Muscle layer of colon (tissue), 2 donors: ENCODE measurements at regions not wholly inside any gene's neighbourhood (a gene's known extent, or its start where the extent isn't known, plus 50 kb on each side); places are given as distances from the start of the nearest gene placed in this dataset.

ENCODE experiments used
- H3K27ac ChIP-seq: one replicate; pipeline ENCODE4 v1.7.0; 2013; ENCODE audit warnings: low read depth, mild to moderate bottlenecking, low read length, moderate library complexity
- H3K27me3 ChIP-seq, 2 donors: one replicate each; pipeline ENCODE4 v1.7.0; 2013; ENCODE audit warnings: low read length in 2 of 2, mild to moderate bottlenecking in 2 of 2; ENCODE audit not compliant: insufficient read depth in 2 of 2, control insufficient read depth in 1 of 2
- H3K36me3 ChIP-seq: one replicate; pipeline ENCODE4 v1.7.0; 2013; ENCODE audit warnings: mild to moderate bottlenecking, low read length; ENCODE audit not compliant: insufficient read depth
- H3K4me1 ChIP-seq: one replicate; pipeline ENCODE4 v1.7.0; 2013; ENCODE audit warnings: mild to moderate bottlenecking, low read length; ENCODE audit not compliant: insufficient read depth
- H3K4me3 ChIP-seq, 2 donors: one replicate each; pipeline ENCODE4 v1.7.0; 2013; ENCODE audit warnings: low read length in 2 of 2, low read depth in 1 of 2, mild to moderate bottlenecking in 1 of 2, moderate library complexity in 1 of 2
- H3K9ac ChIP-seq: one replicate; pipeline ENCODE4 v1.7.0; 2013; ENCODE audit warnings: low read length
- H3K9me3 ChIP-seq: one replicate; pipeline ENCODE4 v1.7.0; 2013; ENCODE audit warnings: mild to moderate bottlenecking, low read length
- donor health status: abdominal sarcoma.
- donor health status: Adenocarcinoma of cecum.

DNA sequence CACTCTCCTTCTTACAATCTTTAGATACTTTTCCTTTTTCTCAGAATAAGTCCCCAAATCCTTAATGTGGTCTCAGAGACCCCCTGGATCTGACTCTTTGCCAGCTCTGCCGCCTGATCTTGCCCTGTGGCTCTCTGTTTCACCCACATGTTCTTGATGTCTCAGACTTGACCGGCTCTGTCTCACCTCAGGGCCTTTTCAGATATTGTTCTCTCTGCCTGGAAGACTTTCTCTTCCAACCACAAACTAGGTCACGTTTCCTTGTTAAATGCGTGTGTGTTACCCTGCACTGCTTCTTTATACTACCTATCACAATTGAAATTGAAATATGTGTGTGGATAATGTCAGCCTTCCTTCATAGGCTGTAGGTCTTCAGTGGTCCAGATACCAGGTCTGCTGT is 265.4 kb upstream of the NUDT12 start:
- no peak overlapping the region for H3K4me3 ChIP-seq
- no peaks in the 10 kb centered on the region for H3K27me3 ChIP-seq
- H3K36me3 ChIP-seq, result no peaks in the 10 kb centered on the region
- H3K9me3 ChIP-seq, result no peaks in the 10 kb centered on the region
- no peak overlapping the region for H3K27ac ChIP-seq
- no peak overlapping the region for H3K9ac ChIP-seq
- no peaks in the 10 kb centered on the region for H3K4me1 ChIP-seq

DNA sequence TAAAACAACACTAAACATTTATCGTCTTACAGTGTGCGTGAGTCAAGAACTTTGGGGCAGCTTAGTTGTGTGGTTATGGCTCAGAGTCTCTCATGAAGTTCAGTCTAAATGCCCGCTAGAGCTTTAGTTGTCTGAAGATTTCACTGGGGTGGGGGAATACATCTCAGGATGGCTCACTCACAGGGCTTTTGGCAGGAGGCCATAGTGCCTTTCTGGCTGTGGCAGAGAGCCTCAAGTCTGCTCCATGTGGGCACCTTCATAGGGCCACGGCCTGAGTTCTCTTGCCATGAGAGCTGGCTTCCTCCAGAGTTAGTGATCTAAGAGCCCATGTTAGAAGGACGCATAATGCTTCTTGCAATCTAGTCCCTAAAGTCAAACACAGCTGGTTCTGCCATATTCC is 258.8 kb upstream of the NUDT12 start:
- no peaks in the 10 kb centered on the region for H3K4me1 ChIP-seq
- H3K9me3 ChIP-seq, result no peaks in the 10 kb centered on the region
- no peaks in the 10 kb centered on the region for H3K36me3 ChIP-seq
- no peak overlapping the region for H3K9ac ChIP-seq
- no peak overlapping the region for H3K4me3 ChIP-seq
- no peak overlapping the region for H3K27ac ChIP-seq
- no peaks in the 10 kb centered on the region for H3K27me3 ChIP-seq

DNA sequence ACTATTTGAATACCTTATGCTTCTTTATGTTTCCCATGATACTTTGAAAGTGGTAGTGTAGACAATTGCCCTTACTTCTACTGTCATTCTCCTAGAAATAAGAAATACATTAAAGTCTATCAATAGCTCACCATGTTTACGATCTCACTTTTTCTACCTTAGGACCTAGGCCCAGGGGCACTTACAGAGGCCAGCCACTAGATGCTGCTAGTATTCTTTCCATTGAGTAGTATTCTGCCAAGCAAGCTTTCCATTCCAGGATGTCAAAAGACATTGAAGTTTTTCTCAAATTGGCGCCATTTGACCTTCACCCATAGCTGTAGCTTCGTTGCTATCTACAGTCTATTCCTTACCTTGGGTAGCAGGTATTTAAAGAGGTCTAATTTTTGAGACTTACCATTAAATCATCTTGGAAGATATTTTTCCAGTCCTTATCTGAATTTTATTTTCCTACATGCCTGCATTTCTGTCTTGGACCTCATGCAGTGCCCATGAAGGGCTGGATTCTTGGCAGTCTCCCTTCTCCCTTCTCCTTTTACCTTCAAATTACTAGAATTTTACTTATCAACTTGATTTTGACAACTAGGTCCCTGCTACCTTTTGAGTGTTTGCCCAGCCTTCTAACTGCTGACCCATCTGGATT is 246.0 kb upstream of the NUDT12 start:
- Histone ChIP-seq H3K9ac (no peak overlapping the region), H3K27me3 (no peaks in the 10 kb centered on the region), H3K27ac (no peak overlapping the region), H3K4me1 (peaks cover 6% of the 10 kb centered on the region), H3K36me3 (no peaks in the 10 kb centered on the region), H3K9me3 (no peaks in the 10 kb centered on the region), H3K4me3 (no peak overlapping the region)

DNA sequence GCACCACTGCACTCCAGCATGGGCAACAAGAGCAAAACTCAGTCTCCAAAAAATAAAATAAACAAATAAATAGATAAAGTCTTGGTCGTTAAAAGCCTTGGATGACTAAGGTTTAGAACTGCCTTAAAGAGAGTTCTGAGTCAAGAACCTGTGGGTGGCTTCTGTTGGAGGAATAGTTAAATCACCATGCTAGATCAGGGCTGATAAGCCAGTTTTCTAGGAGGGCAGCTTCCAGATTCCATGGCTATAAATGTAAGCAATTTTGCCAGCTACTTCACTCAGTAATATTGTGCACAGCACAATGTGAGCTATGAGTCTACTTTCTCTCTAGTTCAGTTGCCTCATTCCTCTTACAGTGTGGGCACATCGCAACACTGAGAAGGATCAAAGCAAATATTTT is 242.1 kb upstream of the NUDT12 start:
- H3K9ac ChIP-seq, result no peak overlapping the region
- H3K4me3 ChIP-seq, result no peak overlapping the region
- H3K9me3 ChIP-seq, result no peaks in the 10 kb centered on the region
- H3K4me1 ChIP-seq, result peaks cover 6% of the 10 kb centered on the region
- no peaks in the 10 kb centered on the region for H3K36me3 ChIP-seq
- H3K27me3 ChIP-seq, result no peaks in the 10 kb centered on the region
- no peak overlapping the region for H3K27ac ChIP-seq

DNA sequence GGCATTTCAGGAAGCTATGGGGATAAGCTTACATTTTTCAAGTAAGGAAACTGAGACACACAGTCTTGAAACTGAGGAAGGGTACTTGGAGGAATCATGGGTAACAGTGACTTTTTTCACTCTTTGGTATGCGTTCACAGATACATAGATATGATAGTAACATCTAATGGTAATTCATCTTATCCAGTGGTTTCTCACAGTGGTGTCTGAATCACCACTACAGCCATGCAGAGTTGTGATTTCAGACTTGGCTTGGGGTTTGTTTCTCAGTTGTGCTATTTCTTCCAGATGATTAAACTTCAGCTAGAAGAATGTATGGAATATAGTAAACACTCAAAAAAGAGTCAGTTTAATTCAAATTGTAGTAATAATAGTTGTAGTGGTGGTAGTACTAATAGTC is 239.1 kb upstream of the NUDT12 start:
- H3K4me3 ChIP-seq, result no peak overlapping the region
- no peaks in the 10 kb centered on the region for H3K36me3 ChIP-seq
- H3K27ac ChIP-seq, result no peak overlapping the region
- no peaks in the 10 kb centered on the region for H3K9me3 ChIP-seq
- H3K27me3 ChIP-seq, result no peaks in the 10 kb centered on the region
- H3K4me1 ChIP-seq, result no peaks in the 10 kb centered on the region
- H3K9ac ChIP-seq, result no peak overlapping the region

DNA sequence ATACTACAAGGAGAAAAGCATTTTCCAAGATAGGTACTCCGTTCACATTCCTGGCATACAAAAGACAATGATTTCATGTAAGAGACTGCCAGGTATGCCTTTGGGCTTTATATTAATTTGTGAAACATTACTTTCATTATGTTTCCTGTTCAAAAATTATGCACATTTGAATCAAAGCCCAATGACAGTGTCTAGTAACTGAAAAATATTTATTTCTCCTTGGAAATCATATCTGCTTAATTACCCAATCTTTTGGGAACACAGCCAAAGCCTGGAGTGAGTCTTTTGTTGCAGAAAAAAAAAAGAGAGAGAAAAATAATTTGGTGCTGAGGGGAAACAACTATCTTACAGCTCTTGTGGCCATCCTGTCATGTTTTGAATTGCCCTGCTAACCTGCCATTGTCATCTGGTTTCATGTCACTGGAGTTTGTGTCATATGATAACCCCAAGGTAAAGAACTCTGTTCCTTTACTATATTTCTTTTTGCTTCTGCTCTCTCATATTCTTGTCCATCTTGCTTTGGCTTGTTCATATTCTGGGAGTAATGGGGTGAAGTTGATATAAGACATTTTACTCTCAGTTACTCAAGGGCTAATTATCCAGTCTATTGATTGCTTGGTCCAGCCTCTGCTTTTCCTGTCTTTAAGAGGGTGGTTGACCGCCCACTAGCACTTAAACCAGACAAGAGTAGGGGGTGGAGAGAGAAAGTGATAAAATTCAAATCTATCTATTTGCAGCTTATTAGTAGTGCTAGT is 238.3 kb upstream of the NUDT12 start:
- no peaks in the 10 kb centered on the region for H3K4me1 ChIP-seq
- no peak overlapping the region for H3K27ac ChIP-seq
- no peak overlapping the region for H3K9ac ChIP-seq
- H3K9me3 ChIP-seq, result no peaks in the 10 kb centered on the region
- H3K4me3 ChIP-seq, result no peak overlapping the region
- no peaks in the 10 kb centered on the region for H3K27me3 ChIP-seq
- no peaks in the 10 kb centered on the region for H3K36me3 ChIP-seq

DNA sequence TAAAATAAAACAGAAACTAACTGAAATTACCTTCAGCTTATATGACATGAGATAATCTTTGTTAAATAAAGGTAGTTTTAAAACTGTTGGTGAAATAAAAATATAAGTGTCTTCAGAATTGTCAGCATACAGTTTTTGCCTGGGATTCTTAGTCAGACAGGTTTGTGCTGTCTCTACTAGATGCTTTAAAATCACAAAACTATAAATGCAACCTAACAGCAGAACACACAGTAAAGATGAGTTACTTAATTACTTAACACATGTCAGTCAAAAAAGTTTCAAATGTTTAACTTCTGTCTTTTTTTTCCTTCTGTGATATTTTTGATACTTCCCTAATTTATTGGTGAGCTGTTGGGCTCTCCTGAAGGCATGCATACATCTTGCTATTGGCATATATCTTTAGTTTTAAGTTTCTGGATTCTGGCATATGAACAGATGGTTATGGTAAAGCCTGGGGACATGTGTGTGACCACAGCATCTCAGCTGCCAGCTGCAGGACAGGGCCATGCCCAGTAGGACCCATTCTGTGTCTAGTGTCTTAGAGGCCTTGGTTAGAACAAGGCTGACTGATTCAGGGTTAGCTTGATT is 231.1 kb upstream of the NUDT12 start:
- H3K9me3 ChIP-seq, result no peaks in the 10 kb centered on the region
- H3K4me3 ChIP-seq, result no peak overlapping the region
- no peak overlapping the region for H3K9ac ChIP-seq
- no peak overlapping the region for H3K27ac ChIP-seq
- H3K36me3 ChIP-seq, result no peaks in the 10 kb centered on the region
- H3K4me1 ChIP-seq, result no peaks in the 10 kb centered on the region
- H3K27me3 ChIP-seq, result no peaks in the 10 kb centered on the region

DNA sequence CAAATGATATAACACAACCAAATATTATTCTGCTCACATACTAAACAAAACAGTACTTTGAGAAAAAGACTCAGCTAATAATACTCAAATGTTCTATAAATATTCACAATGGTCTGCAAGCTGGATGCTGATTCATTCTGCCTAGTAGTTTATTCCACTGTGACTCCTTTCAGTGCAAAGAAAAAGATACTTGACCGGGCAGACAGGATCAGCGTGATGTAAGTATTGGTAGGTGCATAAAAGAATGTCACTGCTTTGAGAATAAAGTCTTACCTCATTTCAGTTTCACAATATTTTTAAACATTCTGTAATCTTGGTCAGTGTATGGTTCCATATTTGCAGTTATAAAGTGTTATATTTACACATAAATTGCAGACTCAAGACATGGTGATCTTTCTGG is 223.0 kb upstream of the NUDT12 start:
- no peaks in the 10 kb centered on the region for H3K4me1 ChIP-seq
- no peak overlapping the region for H3K4me3 ChIP-seq
- H3K9ac ChIP-seq, result no peak overlapping the region
- no peaks in the 10 kb centered on the region for H3K9me3 ChIP-seq
- no peaks in the 10 kb centered on the region for H3K36me3 ChIP-seq
- H3K27ac ChIP-seq, result no peak overlapping the region
- H3K27me3 ChIP-seq, result no peaks in the 10 kb centered on the region

DNA sequence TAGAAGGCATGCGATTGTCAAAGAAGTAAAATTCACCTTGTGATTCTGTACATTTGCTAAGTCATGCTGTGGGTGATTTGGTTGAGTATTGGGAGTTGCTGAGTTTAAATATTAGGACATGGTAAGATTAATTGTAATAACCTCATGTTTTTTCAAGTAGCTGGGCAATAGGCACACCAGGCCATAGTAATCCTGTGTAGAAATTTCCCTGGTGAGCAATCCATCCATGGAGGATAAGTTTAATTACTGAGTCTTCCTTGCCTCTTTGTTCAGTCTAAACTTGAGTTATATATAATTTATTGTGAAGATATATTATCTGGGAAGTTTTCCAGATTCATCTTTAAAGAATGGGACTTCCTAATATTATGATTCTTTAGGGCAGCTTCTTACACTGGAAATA is 221.1 kb upstream of the NUDT12 start:
- H3K4me1 ChIP-seq, result no peaks in the 10 kb centered on the region
- H3K27ac ChIP-seq, result no peak overlapping the region
- no peaks in the 10 kb centered on the region for H3K27me3 ChIP-seq
- no peaks in the 10 kb centered on the region for H3K9me3 ChIP-seq
- H3K36me3 ChIP-seq, result no peaks in the 10 kb centered on the region
- no peak overlapping the region for H3K4me3 ChIP-seq
- H3K9ac ChIP-seq, result no peak overlapping the region

DNA sequence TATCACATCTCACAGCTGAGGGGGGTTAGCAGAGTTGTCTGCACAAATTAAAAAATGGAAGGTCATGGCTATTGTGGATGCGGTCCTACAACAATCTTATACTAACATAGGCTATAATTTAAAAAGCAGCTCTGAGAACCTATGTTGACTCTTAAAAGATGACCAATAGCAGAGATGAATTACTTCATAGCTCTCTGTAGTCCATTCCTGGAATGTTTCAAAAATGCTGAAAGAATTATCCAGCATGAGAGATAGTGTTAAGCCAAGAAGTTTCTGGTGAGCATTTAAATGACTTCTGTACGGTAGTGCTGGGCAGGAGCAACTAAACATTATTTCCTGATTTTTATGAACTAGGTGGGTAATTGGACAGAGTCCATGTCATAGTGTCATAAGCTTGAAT is 218.2 kb upstream of the NUDT12 start:
- Histone ChIP-seq H3K27me3 (no peaks in the 10 kb centered on the region), H3K27ac (no peak overlapping the region), H3K4me1 (no peaks in the 10 kb centered on the region), H3K9me3 (no peaks in the 10 kb centered on the region), H3K9ac (no peak overlapping the region), H3K4me3 (no peak overlapping the region), H3K36me3 (no peaks in the 10 kb centered on the region)

DNA sequence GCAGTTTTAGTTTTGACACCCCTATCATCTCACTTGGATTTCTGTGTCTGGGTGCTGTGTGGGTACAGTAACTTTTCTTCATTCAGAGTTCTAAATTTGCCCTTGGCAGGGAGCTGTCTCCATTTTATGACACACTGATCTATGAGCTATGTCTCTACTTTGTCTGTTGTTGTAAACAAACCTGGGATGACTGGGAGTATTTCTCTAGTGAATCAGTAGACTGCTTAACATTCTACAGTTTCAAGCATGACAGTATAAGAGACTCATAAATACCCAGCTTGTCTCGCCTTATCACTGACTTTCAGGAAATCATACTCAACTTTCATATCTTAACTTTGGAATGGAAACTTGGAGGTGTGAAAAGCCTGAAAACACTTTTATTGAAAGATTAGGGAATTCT is 212.1 kb upstream of the NUDT12 start:
- Histone ChIP-seq H3K4me1 (peaks cover 3% of the 10 kb centered on the region), H3K36me3 (no peaks in the 10 kb centered on the region), H3K27ac (no peak overlapping the region), H3K4me3 (no peak overlapping the region), H3K27me3 (no peaks in the 10 kb centered on the region), H3K9me3 (no peaks in the 10 kb centered on the region), H3K9ac (no peak overlapping the region)

DNA sequence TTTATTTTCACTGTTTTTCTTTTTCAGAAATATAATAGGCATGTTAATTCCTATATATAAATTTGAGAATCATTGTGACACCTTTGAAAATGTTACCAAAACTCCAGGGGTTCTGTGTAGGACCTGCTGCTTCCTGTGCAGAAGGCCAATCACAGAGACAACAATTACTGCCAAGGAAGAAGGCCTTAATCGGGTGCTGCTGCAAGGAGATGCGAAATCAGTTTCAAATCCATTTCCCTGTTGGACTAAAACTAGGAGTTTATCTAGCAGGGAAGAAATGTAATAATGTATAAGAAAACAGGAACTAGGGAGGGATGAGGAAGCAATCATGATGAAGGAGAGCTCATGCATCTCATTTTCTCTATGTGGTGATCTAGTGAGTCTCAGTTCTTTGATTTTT is 209.7 kb upstream of the NUDT12 start:
- Histone ChIP-seq H3K4me3 (no peak overlapping the region), H3K36me3 (no peaks in the 10 kb centered on the region), H3K27ac (no peak overlapping the region), H3K9ac (no peak overlapping the region), H3K9me3 (no peaks in the 10 kb centered on the region), H3K27me3 (no peaks in the 10 kb centered on the region), H3K4me1 (peaks cover 3% of the 10 kb centered on the region)
